ENCODE measurements at regions not wholly inside any gene's neighbourhood (a gene's known extent, or its start where the extent isn't known, plus 50 kb on each side); places are given as distances from the start of the nearest gene placed in this dataset.

GRCh38 chr5:136622747-136623146 is 257.4 kb upstream of the TRPC7 start:
- no peak overlapping the region for H3K4me3 ChIP-seq (ENCODE audit: low read length)
- DNase-seq (ENCODE audit: low read depth): no peak
- no peak for TF ChIP-seq CTCF (conservative IDR thresholded peaks at IDR 0.05; ENCODE audit: low read length)

DNA sequence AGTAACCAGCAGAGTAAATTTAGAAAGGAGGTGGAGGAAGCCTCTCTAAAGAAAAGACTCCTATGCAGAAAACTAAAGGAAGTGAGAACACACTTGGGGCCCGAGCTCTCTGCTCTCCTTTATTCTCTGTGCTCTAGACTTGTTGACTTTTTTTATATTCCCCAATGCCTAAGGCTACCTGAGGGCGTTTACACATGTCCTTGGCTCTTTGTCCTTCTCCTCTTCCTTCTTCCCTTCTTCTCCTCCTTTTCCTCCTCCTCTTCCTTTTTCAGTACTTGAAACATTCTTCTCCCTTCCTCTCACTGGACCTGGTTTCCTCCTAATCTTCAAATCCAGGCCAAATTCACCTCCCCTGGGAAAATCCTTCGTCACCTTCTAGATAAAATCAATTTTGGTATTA is 256.4 kb upstream of the TRPC7 start:
- H3K4me3 ChIP-seq (ENCODE audit: low read length): no peak overlapping the region
- DNase-seq (ENCODE audit: low read depth): no peak
- TF ChIP-seq CTCF (conservative IDR thresholded peaks at IDR 0.05; ENCODE audit: low read length): no peak

DNA sequence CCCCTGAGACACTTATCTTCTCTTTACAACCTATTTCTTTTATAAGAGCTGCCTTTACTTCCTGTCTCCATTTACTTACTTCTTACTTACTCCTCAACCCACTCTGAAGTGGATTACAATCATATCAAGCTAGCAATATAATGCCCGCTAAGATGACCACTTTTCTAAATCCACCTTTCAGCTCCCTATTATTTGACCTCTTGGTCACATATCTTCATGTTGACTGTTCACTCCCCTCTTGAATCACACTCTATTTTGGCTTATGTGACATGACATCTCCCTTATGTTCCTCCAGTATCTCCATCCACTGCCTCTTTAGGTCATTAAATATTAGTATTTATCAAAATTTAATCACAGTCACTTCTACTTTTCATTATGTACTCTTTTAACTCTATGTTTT is 255.3 kb upstream of the TRPC7 start:
- no peak overlapping the region for H3K4me3 ChIP-seq (ENCODE audit: low read length)
- no peak for DNase-seq (ENCODE audit: low read depth)
- no peak for TF ChIP-seq CTCF (conservative IDR thresholded peaks at IDR 0.05; ENCODE audit: low read length)

GRCh38 chr5:136620016-136620419 is 254.7 kb upstream of the TRPC7 start:
- no peak for TF ChIP-seq CTCF (conservative IDR thresholded peaks at IDR 0.05; ENCODE audit: low read length)
- H3K4me3 ChIP-seq (ENCODE audit: low read length): no peak overlapping the region
- DNase-seq (ENCODE audit: low read depth): no peak

GRCh38 chr5:136619556-136619955 is 254.2 kb upstream of the TRPC7 start:
- DNase-seq (ENCODE audit: low read depth): no peak
- TF ChIP-seq CTCF (conservative IDR thresholded peaks at IDR 0.05; ENCODE audit: low read length): no peak

GRCh38 chr5:136615251-136616119 is 250.1 kb upstream of the TRPC7 start:
- H3K4me3 ChIP-seq (ENCODE audit: low read length): no peak overlapping the region
- no peak for TF ChIP-seq CTCF (conservative IDR thresholded peaks at IDR 0.05; ENCODE audit: low read length)
- no peak for DNase-seq (ENCODE audit: low read depth)

More at GRCh38 chr5:136619556-136619955, 254.2 kb upstream of the TRPC7 start:
- no peak overlapping the region for H3K4me3 ChIP-seq (ENCODE audit: low read length)

GRCh38 chr5:136613230-136613629 is 247.9 kb upstream of the TRPC7 start:
- no peak overlapping the region for H3K4me3 ChIP-seq (ENCODE audit: low read length)
- DNase-seq (ENCODE audit: low read depth): no peak
- no peak for TF ChIP-seq CTCF (conservative IDR thresholded peaks at IDR 0.05; ENCODE audit: low read length)

Data from AG10803 (cell line).